HPDE6-E6E7 (cell line): ENCODE measurements at regions not wholly inside any gene's neighbourhood (a gene's known extent, or its start where the extent isn't known, plus 50 kb on each side); places are given as distances from the start of the nearest gene placed in this dataset.

Source experiments
- DNase-seq: peaks from one replicate; pipeline ENCODE4 v3.0.0; 2011; ENCODE audit warnings: missing footprints; ENCODE audit errors: extremely low spot score

GRCh38 chr3:145145461-145145860 lies 1015.5 kb downstream of the PLOD2 start:
- DNase-seq: no peak

GRCh38 chr3:145159640-145160039 lies 1001.3 kb downstream of the PLOD2 start:
- DNase-seq: no peak

GRCh38 chr3:145170121-145170520 lies 990.9 kb downstream of the PLOD2 start:
- no peak for DNase-seq

- no peak for DNase-seq
Measured at GRCh38 chr3:145175626-145176025, 985.4 kb downstream of the PLOD2 start.

GRCh38 chr3:145176907-145177306 lies 984.1 kb downstream of the PLOD2 start:
- DNase-seq: no peak

GRCh38 chr3:145177828-145178227 lies 983.2 kb downstream of the PLOD2 start:
- DNase-seq: no peak

GRCh38 chr3:145182196-145182911 lies 978.6 kb downstream of the PLOD2 start:
- no peak for DNase-seq

GRCh38 chr3:145183261-145183660 lies 977.7 kb downstream of the PLOD2 start:
- no peak for DNase-seq

- DNase-seq: no peak
Measured at GRCh38 chr3:145188079-145188770, 972.8 kb downstream of the PLOD2 start.

- DNase-seq: no peak
Measured at GRCh38 chr3:145190138-145190537, 970.8 kb downstream of the PLOD2 start.

GRCh38 chr3:145190761-145191160 lies 970.2 kb downstream of the PLOD2 start:
- DNase-seq: no peak

- DNase-seq: peak; percentile 2
Measured at GRCh38 chr3:145191543-145191942, 969.4 kb downstream of the PLOD2 start.

- no peak for DNase-seq
Measured at GRCh38 chr3:145197051-145197820, 963.7 kb downstream of the PLOD2 start.

- no peak for DNase-seq
Measured at GRCh38 chr3:145197821-145198220, 963.2 kb downstream of the PLOD2 start.

- DNase-seq: no peak
Measured at GRCh38 chr3:145209561-145209960, 951.4 kb downstream of the PLOD2 start.

- DNase-seq: no peak
Measured at GRCh38 chr3:145219355-145220235, 941.4 kb downstream of the PLOD2 start.

GRCh38 chr3:145224886-145225285 lies 936.1 kb downstream of the PLOD2 start:
- no peak for DNase-seq

- no peak for DNase-seq
Measured at GRCh38 chr3:145243875-145244274, 917.1 kb downstream of the PLOD2 start.

GRCh38 chr3:145244327-145244726 lies 916.7 kb downstream of the PLOD2 start:
- DNase-seq: no peak

GRCh38 chr3:145246291-145246690 lies 914.7 kb downstream of the PLOD2 start:
- no peak for DNase-seq

- no peak for DNase-seq
Measured at GRCh38 chr3:145248928-145249327, 912.1 kb downstream of the PLOD2 start.

- no peak for DNase-seq
Measured at GRCh38 chr3:145251311-145251710, 909.7 kb downstream of the PLOD2 start.
